Tibial artery (tissue), 4 donors: ENCODE measurements at regions not wholly inside any gene's neighbourhood (a gene's known extent, or its start where the extent isn't known, plus 50 kb on each side); places are given as distances from the start of the nearest gene placed in this dataset.

Experiments used
- DNase-seq, 2 donors: peaks; one replicate each; pipeline ENCODE4 v3.0.0-alpha.2; 2019
- H3K27ac ChIP-seq, 2 donors: fragments of 200-600 bp; sonication (generic) in 1 of 2; 1 replicate in 1 of 2; 2 replicates in 1 of 2; pipeline ENCODE4 v1.5.1; 2018 to 2019; ENCODE audit warnings: mild to moderate bottlenecking in 1 of 2
- H3K27me3 ChIP-seq, 2 donors: fragments of 200-600 bp; sonication (generic) in 1 of 2; one replicate each; pipeline versions ENCODE4 v1.5.1 to v1.6.0; 2016 to 2019
- H3K36me3 ChIP-seq, 3 donors: fragments of 200-600 bp; sonication (generic) in 2 of 3; one replicate each; pipeline ENCODE4 v1.5.1; 2016 to 2019; ENCODE audit warnings: mild to moderate bottlenecking in 2 of 3
- H3K4me1 ChIP-seq, 4 donors: fragments of 200-600 bp; sonication (generic) in 2 of 4; 1 replicate in 3 of 4; 2 replicates in 1 of 4; pipeline ENCODE4 v1.5.1; 2016 to 2019
- H3K4me3 ChIP-seq, 2 donors: fragments of 200-600 bp; sonication (generic) in 1 of 2; 1 replicate in 1 of 2; 2 replicates in 1 of 2; pipeline ENCODE4 v1.5.1; 2018 to 2019; ENCODE audit warnings: mild to moderate bottlenecking in 2 of 2
- H3K9me3 ChIP-seq, 3 donors: fragments of 200-600 bp; sonication (generic) in 1 of 3; one replicate each; pipeline ENCODE4 v1.5.1; 2016 to 2019
- intact Hi-C: fragments of 100-400 bp; cut with DNase I; formaldehyde crosslinking; loops from one replicate; pipeline ENCODE4 v1.15.0; 2023; ENCODE audit warnings: low total_unique reads
- TF ChIP-seq, protein P1 (sequence below), 2 experiments: fragments of 200-600 bp in 1 of 2; fragments of 450-650 bp in 1 of 2; IDR thresholded peaks; one replicate each; pipeline ENCODE4 v1.5.1; 2017 to 2019; ENCODE audit warnings: antibody characterized with exemption in 2 of 2, mild to moderate bottlenecking in 1 of 2, moderate library complexity in 1 of 2

DNA sequence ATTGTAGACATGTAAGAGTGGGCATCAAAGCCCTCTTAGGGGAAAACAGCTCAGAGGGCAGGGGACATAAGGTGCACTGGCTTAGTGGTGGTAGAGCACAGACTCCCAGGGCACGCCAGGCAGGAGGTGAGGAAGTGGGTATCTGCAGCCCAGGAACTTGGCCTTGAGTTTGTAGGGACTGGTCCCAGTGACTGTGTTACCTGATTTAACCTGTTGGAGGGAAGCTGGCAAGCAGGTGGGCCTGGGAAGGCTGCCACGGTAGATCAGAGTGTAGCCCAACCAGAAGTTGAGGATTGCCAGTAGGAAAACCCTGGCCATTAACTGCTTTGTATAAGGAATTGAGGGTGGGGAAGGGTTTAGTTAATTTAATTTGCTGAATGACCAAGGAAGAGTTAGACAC lies 417.5 kb upstream of the C2CD4B start:
- DNase-seq: no peak
- Histone ChIP-seq H3K4me3 (no peak overlapping the region), H3K27me3 (no peaks in the 10 kb centered on the region), H3K36me3 (no peaks in the 10 kb centered on the region), H3K9me3 (no peaks in the 10 kb centered on the region), H3K4me1 (peaks cover 0 to 42% (median 7%) of the 10 kb centered on the region in 4 donors), H3K27ac (peak overlapping the region in 1 of 2 donors; percentile 7)
- TF ChIP-seq, protein P1, sequence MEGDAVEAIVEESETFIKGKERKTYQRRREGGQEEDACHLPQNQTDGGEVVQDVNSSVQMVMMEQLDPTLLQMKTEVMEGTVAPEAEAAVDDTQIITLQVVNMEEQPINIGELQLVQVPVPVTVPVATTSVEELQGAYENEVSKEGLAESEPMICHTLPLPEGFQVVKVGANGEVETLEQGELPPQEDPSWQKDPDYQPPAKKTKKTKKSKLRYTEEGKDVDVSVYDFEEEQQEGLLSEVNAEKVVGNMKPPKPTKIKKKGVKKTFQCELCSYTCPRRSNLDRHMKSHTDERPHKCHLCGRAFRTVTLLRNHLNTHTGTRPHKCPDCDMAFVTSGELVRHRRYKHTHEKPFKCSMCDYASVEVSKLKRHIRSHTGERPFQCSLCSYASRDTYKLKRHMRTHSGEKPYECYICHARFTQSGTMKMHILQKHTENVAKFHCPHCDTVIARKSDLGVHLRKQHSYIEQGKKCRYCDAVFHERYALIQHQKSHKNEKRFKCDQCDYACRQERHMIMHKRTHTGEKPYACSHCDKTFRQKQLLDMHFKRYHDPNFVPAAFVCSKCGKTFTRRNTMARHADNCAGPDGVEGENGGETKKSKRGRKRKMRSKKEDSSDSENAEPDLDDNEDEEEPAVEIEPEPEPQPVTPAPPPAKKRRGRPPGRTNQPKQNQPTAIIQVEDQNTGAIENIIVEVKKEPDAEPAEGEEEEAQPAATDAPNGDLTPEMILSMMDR (IDR thresholded peaks at IDR 0.05): no peak
- intact Hi-C loops: no loop called here

DNA sequence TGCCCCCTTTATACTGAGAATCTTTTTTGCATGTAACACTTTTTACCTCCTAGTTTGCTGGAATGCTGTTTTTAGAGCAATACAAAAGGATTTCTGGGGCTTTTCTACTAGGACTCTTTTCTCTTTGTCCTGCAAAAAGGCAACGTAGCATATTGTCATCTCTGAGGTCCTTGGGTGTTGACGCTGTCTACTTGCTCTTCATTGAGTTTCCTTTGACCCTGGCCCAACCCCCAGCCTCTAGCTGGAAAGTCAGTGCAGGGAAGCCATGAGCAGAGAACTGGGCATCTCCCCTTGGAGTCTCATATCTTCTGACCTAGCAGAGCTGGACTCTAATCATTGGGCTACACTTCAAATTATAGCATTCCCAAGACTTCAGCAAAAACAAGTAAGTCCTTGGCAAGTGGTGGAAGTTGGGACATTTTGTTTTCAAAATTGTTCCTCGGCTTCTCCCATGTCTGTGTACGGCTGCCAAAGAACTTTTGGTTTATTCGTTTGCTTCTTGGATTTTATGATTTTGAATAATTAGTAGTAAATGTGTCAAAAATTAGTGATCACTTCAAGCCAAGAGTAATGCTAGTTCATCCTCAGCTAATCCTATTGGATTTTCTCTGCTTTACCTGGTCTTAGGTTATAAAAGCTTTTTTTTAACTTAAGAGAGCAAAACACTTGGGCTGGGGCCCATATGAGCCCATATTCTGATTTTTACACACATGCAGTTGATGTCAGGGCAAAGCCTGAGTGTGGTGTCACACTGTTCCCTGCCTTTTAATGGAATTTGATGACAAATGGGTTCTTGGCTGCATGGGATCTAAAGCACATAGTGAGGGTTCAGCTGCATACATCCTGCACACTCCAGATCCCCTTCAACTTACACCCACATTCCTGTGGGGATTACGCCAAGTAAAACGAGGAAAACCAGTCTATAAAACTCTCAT lies 419.5 kb upstream of the C2CD4B start:
- TF ChIP-seq, protein P1 (IDR thresholded peaks at IDR 0.05): no peak
- DNase-seq: peak in 1 of 2 donors; percentile 53
- peaks cover 0 to 51% (median 14%) of the 10 kb centered on the region in 4 donors for H3K4me1 ChIP-seq
- no peaks in the 10 kb centered on the region for H3K36me3 ChIP-seq
- H3K4me3 ChIP-seq: no peak overlapping the region
- no peaks in the 10 kb centered on the region for H3K27me3 ChIP-seq
- intact Hi-C loops: no loop called here
- peak overlapping the region; percentile 63 to 73 for H3K27ac ChIP-seq
- H3K9me3 ChIP-seq: no peaks in the 10 kb centered on the region

DNA sequence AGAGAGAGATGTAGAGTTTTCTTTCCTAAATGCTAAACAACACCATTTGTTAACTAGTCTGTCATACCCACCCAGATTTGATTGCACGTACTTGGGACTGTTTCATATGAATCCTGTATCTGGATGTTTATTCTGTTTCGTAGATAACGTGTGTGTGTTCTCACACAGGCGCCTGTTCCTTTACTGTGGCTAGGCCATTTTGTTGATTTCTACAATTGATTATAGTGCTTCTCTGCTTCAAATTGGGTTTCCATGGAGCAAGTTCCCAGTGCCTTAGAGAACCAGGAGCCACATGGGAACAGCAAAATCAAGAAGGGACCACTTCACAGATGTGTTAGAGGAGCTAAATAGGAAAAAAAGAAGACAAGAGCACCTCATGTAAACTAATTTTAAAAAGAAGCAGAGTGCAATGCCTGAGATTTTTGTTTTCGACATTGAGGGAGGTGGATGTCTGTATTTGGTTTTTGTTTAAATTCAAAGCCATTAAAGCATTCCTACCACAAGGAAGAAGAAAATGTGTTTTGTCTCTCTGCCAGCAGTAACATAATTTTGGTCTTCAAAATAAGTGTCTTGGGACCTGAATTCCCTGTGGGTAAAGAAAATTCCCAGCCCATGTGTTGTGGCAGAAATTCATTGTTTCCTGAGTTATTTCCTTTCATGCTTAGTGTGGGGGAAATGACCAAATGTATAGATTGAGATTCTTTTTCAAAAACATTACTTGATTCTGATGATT lies 424.0 kb upstream of the C2CD4B start:
- Histone ChIP-seq H3K36me3 (no peaks in the 10 kb centered on the region), H3K9me3 (no peaks in the 10 kb centered on the region), H3K4me1 (peaks cover 0 to 68% (median 39%) of the 10 kb centered on the region in 4 donors), H3K27ac (peak overlapping the region; percentile 43 to 49), H3K27me3 (no peaks in the 10 kb centered on the region), H3K4me3 (no peak overlapping the region)
- DNase-seq: no peak
- intact Hi-C loops: no loop called here
- TF ChIP-seq, protein P1 (IDR thresholded peaks at IDR 0.05): peak in 1 of 2 experiments; percentile 25

DNA sequence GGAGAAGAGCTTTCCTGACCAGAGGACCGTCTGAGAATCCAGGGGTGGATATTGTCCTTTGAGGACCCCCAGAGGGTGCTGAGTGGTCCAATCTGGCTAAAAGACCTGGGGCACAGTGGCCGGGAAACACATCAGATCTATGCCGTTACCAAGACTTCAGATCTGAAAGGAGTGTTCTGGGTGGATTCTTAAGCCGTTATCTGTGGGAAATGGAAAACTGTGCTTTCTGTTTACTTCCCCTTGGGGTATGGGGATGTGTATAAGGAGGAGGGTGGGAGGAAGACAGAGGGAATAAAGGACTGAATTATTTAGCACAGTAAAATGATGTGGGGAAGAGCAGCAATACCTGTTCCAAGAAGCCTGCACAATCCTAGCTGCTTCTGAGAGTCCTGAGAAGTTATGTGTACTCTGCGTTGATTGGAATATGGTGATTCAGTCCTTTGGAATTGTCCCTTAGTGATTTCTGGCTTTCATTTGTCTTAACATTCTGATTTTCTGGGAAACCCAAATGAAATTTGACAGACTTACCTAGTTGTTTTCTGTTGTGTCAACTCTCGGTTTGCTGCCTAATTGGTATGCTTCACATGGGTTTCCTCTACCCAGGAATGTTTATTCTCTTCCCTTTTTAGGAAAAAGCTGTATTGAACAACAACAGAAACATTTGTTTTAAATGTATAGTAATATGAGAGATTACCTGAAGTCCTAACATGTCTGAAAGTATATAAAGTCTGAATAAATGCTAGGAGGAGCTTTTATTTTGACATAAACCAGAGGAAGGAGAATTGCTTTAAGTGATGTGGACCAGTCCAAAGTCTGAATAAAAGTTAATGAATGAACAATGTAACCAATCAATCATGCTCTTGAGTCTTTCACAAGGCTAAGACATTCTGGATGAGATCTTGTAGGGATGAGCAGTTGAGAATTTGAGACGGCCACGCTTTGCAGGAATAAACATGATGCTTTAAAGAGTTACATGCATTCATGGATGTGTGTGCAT lies 427.1 kb upstream of the C2CD4B start:
- H3K36me3 ChIP-seq: no peaks in the 10 kb centered on the region
- TF ChIP-seq, protein P1 (IDR thresholded peaks at IDR 0.05): no peak
- peak overlapping the region; percentile 70 to 79 for H3K27ac ChIP-seq
- intact Hi-C loops: no loop called here
- no peaks in the 10 kb centered on the region for H3K9me3 ChIP-seq
- no peak overlapping the region for H3K4me3 ChIP-seq
- peaks cover 0 to 53% (median 33%) of the 10 kb centered on the region in 4 donors for H3K4me1 ChIP-seq
- DNase-seq: no peak
- no peaks in the 10 kb centered on the region for H3K27me3 ChIP-seq

DNA sequence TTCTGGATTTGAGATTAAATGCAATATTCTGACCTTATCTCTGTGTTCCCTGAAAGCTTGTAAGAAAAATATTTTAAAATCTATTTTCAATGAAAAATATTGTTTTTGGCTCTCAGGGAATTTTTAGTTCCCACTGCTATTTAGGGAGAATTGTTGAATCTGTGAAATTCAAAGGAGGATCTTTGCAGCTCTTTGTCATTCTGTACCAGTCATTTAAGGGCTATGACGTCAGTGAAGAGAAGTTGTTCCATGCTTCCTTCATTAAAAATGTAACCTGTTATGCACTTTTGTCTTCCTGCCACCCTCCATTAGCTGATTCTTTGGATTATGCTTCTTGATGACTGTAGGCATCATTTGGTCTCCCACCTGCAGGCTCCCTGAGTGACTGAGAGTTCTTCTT lies 427.8 kb upstream of the C2CD4B start:
- peaks cover 0 to 53% (median 33%) of the 10 kb centered on the region in 4 donors for H3K4me1 ChIP-seq
- H3K4me3 ChIP-seq: no peak overlapping the region
- H3K9me3 ChIP-seq: no peaks in the 10 kb centered on the region
- H3K36me3 ChIP-seq: no peaks in the 10 kb centered on the region
- DNase-seq: no peak
- H3K27ac ChIP-seq: peak overlapping the region; percentile 70 to 79
- H3K27me3 ChIP-seq: no peaks in the 10 kb centered on the region
- intact Hi-C loops: no loop called here
- TF ChIP-seq, protein P1 (IDR thresholded peaks at IDR 0.05): no peak
